EH (cell line): ENCODE measurements at regions not wholly inside any gene's neighbourhood (a gene's known extent, or its start where the extent isn't known, plus 50 kb on each side); places are given as distances from the start of the nearest gene placed in this dataset.
"Not testable (repeated sequence)": the region's sequence is repeated elsewhere in the genome, so short reads cannot be mapped to it uniquely, and the experiment has no call there.

ENCODE experiments used
- DNase-seq: peaks from one replicate; pipeline ENCODE4 v3.0.0-alpha.2; 2015; ENCODE audit warnings: low read depth

DNA sequence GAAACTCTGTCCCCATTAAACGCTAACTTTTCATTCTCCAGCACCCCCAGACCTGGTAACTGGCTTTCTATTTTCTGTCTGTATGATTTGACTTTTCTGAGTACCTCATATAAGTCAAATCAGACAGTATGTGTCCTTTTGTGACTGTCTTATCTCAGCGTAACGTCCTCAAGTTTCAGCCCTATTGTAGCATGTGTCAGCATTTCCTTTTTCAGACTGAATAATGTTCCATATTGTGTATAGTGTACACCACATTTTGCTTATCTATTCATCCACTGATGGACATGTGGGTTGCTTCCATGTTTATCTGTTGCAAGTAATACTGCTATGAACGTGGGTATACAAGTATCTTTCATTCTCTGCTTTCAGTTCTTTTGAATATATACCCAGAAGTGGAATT lies 242.4 kb downstream of the RTP5 start:
- not testable (repeated sequence) for DNase-seq

DNA sequence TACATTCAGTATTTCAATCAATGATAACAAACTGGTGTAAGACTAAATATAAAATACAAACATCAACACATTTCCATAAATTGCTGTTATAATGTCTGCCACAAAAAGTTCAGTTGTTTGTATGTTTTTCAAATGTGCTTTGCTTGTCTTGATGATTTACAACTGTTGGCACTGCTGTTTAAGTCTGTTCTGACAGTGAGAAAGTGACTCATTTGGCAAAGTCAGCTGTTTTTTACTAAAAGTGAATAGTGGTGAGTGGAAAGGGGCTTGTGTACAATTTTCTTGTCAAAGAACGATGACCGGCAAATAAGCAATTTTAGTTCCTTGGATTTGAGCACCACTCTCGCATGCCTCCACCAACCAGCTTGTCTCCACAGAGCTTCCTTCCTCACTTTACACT lies 244.0 kb downstream of the RTP5 start:
- not testable (repeated sequence) for DNase-seq

DNA sequence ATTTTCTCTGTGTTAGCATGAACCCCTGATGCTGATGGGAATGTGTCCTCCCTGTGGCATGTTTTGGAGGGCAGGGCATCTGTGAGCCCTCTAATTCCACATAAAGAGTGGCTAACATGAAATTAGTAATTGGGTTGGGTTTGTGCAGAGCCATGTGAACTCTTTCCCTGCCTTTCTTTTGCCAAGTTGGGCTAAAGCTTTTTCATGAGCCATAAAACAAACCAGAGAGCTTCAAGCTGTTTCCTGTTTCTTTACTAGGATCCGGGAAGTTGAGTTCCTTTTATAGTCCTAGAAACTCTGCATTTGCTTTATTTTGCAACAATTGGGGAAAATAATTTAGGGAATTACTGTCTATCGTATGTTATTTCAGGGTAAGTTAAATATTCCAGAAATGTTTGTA lies 247.1 kb downstream of the RTP5 start:
- DNase-seq, result not testable (repeated sequence)

DNA sequence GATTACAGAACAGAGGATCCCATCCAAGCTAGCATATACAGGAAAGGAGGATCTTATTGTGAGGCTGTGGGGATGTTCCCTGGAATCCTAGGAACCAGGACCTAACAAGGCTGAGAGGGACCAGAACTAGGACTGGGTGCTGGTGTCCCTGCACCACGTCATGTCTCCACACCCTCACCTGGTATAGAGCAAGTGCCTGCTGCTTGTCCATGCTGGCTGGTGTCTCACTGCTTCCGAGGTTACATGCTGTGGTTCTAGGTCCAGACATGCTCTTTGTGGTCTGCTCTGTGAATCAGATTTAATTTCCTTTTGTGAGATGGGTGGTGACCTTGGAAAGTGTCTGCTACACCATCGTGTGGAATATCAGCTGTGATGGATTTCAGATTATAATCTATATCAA lies 247.8 kb downstream of the RTP5 start:
- not testable (repeated sequence) for DNase-seq

DNA sequence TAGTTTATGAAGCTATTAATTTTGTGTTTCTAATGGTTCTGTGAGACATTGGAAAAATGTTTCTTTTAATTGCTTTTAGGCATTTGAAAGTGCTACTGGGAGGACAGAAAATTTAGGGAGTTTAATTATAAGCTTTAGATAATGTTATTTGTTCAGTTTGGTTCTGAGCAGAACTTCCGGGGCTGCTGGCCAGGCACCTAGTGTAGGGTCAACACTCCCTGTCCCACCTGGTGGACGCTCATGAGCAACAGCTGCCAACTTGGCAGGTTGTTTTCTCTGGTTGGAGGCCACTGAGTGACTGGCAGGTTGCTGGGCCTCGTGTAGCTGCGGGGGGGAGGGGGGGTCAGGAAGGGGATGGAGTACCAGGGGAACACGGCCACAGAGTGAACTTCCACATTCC lies 250.2 kb downstream of the RTP5 start:
- not testable (repeated sequence) for DNase-seq

DNA sequence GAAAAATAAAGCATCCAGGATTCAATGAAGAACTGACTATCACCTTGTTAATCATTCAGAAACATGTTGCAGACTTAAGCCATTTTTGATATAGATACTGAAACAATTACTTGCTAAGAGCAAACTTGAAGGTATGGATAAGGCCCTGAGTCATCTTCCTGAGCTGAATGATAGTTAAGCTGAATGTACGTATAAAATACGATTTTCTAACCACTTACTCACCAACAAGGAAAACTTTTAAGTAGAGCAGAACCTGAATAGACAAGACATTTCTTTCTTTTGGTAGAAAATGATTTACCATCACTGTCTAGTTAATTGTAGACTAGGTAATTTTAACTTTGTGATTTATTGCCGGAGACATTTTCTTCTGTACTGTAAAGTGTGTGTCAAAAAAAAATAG lies 261.2 kb downstream of the RTP5 start:
- DNase-seq, result not testable (repeated sequence)

DNA sequence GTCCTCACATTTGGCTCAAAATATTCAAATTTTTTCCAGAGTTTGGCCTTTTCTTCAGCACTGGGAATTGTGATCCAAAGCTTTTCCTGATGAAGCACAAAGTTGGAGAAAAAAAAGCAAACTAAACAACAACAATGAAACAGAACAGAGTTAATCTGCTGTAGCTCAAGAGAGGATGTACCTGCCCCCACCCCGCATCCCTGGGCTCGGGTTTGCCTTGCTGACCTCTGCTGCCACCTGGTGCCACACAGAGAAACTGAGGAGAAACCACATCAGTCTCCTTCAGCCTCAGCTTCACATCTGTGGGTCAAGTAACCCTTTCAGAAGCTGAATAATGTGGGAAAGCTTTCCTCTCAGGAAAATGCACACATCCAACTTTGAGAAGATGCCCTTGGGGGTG lies 290.4 kb downstream of the RTP5 start:
- not testable (repeated sequence) for DNase-seq

DNA sequence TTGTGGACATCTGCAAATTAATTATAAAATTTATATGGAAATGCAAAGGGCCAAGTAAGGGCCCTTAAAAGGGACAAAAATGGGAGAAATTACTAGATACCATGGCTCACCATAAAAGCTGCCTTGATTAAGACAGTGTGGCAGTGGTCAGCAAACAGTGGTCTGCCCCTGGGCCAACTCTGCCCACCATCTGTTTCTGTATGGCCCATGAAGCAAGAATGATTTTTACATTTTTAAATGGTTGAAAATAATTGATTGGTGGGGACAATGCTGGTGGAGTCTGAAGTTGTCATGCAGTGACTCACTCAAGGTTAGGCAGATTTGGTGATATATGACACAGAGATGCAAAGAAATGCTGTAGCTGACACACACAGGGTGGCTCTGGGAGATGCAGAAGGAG lies 295.6 kb downstream of the RTP5 start:
- DNase-seq, result not testable (repeated sequence)

DNA sequence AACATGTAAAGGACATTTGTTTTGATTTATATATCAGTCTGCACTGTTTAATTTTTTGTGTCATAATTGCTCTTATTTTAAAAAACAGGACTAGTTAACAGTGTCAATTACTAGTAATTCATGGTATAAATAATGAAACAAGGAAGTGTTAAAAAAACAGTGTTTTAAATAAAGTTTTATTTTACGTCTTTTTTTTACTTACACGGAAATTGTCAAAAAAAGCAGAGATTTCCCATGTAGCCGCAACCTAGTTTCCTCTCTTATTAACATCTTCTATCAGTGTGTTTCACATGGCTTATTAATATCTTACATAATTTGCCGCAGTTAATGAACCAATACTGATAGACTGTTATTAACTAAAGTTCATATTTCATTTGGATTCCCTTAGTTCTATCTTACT lies 301.8 kb downstream of the RTP5 start:
- DNase-seq, result not testable (repeated sequence)
